ENCODE measurements at regions not wholly inside any gene's neighbourhood (a gene's known extent, or its start where the extent isn't known, plus 50 kb on each side); places are given as distances from the start of the nearest gene placed in this dataset.

DNA sequence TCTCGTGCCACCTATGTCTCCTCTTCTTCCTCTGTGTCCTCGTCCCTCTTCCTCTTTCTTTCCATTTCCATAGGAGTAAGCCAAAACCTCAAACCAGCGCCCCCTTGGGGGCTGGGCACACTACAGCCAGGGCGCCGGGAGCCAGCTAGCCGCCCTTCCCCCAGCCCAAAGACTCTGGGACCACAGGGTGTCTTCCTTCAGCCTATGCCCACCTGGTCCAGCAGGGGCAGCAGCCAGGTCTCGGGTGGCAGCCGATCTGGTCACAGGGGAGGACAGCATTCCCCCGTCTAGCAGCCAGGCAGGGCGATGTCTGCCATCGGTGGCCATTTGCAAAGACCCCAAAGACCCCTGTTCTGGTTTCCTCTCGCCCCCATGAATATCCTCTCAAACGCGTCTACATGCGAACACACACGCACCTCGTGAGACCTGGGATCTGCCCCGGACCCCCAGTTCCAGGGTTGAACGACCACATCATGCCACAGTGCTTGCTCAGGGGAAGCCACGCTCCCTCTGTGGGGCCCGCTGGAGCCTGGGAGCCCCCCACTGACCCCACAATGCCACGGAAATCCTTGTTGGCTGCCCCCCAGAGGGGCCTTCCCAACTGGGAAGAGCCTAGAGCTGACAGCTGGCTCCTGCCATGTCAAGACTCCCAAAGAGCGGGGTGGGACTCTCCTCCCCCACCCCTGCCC lies 546.0 kb upstream of the CCDC179 start:
- no peak for TF ChIP-seq POLR2A (IDR thresholded peaks at IDR 0.05)
- no peak for TF ChIP-seq POLR2AphosphoS5 (IDR thresholded peaks at IDR 0.05; ENCODE audit: insufficient read depth in 1 of 2, low read depth in 1 of 2)
- TF ChIP-seq CTCF (IDR thresholded peaks at IDR 0.05) = no peak
- Histone ChIP-seq H3K27me3 (no peaks in the 10 kb centered on the region), H3K36me3 (no peaks in the 10 kb centered on the region), H3K9me3 (no peaks in the 10 kb centered on the region), H3K4me1 (no peaks in the 10 kb centered on the region), H3K4me3 (no peak overlapping the region), H3K27ac (no peak overlapping the region)
- no peak for DNase-seq (ENCODE audit: extremely low spot score in 2 of 2)
- intact Hi-C loops (cut with DNase I) = no loop called here

GRCh38 chr11:23413057-23413456 lies 552.8 kb upstream of the CCDC179 start:
- no peak for DNase-seq (ENCODE audit: extremely low spot score in 2 of 2)
- no peaks in the 10 kb centered on the region for H3K36me3 ChIP-seq
- no peak overlapping the region for H3K27ac ChIP-seq
- no peaks in the 10 kb centered on the region for H3K9me3 ChIP-seq
- no peaks in the 10 kb centered on the region for H3K4me1 ChIP-seq
- H3K27me3 ChIP-seq = no peaks in the 10 kb centered on the region
- TF ChIP-seq POLR2A (IDR thresholded peaks at IDR 0.05) = no peak
- TF ChIP-seq CTCF (IDR thresholded peaks at IDR 0.05) = no peak
- TF ChIP-seq POLR2AphosphoS5 (IDR thresholded peaks at IDR 0.05; ENCODE audit: insufficient read depth in 1 of 2, low read depth in 1 of 2) = no peak
- intact Hi-C loops (cut with DNase I) = no loop called here
- no peak overlapping the region for H3K4me3 ChIP-seq

- H3K4me3 ChIP-seq = no peak overlapping the region
- no peaks in the 10 kb centered on the region for H3K9me3 ChIP-seq
- TF ChIP-seq CTCF (IDR thresholded peaks at IDR 0.05) (no peak), POLR2AphosphoS5 (IDR thresholded peaks at IDR 0.05; ENCODE audit: insufficient read depth in 1 of 2, low read depth in 1 of 2) (no peak), POLR2A (IDR thresholded peaks at IDR 0.05) (no peak)
- H3K4me1 ChIP-seq = no peaks in the 10 kb centered on the region
- no peak for DNase-seq (ENCODE audit: extremely low spot score in 2 of 2)
- no peaks in the 10 kb centered on the region for H3K36me3 ChIP-seq
- no peaks in the 10 kb centered on the region for H3K27me3 ChIP-seq
- H3K27ac ChIP-seq = no peak overlapping the region
- intact Hi-C loops (cut with DNase I) = no loop called here
Observed at GRCh38 chr11:23423104-23423503, 562.8 kb upstream of the CCDC179 start.

GRCh38 chr11:23423656-23424055 lies 563.4 kb upstream of the CCDC179 start:
- no peak for TF ChIP-seq POLR2AphosphoS5 (IDR thresholded peaks at IDR 0.05; ENCODE audit: insufficient read depth in 1 of 2, low read depth in 1 of 2)
- intact Hi-C loops (cut with DNase I) = no loop called here
- Histone ChIP-seq H3K27ac (no peak overlapping the region), H3K27me3 (no peaks in the 10 kb centered on the region), H3K4me1 (no peaks in the 10 kb centered on the region), H3K36me3 (no peaks in the 10 kb centered on the region), H3K9me3 (no peaks in the 10 kb centered on the region), H3K4me3 (no peak overlapping the region)
- DNase-seq (ENCODE audit: extremely low spot score in 2 of 2) = no peak

- Histone ChIP-seq H3K9me3 (no peaks in the 10 kb centered on the region), H3K27ac (no peak overlapping the region), H3K4me1 (no peaks in the 10 kb centered on the region), H3K27me3 (no peaks in the 10 kb centered on the region), H3K36me3 (no peaks in the 10 kb centered on the region), H3K4me3 (no peak overlapping the region)
- intact Hi-C loops (cut with DNase I) = no loop called here
- TF ChIP-seq POLR2AphosphoS5 (IDR thresholded peaks at IDR 0.05; ENCODE audit: insufficient read depth in 1 of 2, low read depth in 1 of 2) = no peak
- no peak for TF ChIP-seq POLR2A (IDR thresholded peaks at IDR 0.05)
- TF ChIP-seq CTCF (IDR thresholded peaks at IDR 0.05) = no peak
- no peak for DNase-seq (ENCODE audit: extremely low spot score in 2 of 2)
Observed at GRCh38 chr11:23425381-23425780, 565.1 kb upstream of the CCDC179 start.
